ENCODE measurements at regions not wholly inside any gene's neighbourhood (a gene's known extent, or its start where the extent isn't known, plus 50 kb on each side); places are given as distances from the start of the nearest gene placed in this dataset.

- in situ Hi-C loops (cut with MboI; ENCODE audit: low pct_unique_long_range_greater_than_20kb, low sequenced_read_pairs, unreplicated experiment): no loop called here
- no peak for DNase-seq (ENCODE audit: low spot score)
- no peak for TF ChIP-seq CTCF (IDR thresholded peaks at IDR 0.05; ENCODE audit: extremely low read depth, insufficient read depth, missing control alignments)
Measured at GRCh38 chr5:104612005-104612404, 1049.4 kb upstream of the NUDT12 start.

- no peak for DNase-seq (ENCODE audit: low spot score)
- no peak for TF ChIP-seq CTCF (IDR thresholded peaks at IDR 0.05; ENCODE audit: extremely low read depth, insufficient read depth, missing control alignments)
- in situ Hi-C loops (cut with MboI; ENCODE audit: low pct_unique_long_range_greater_than_20kb, low sequenced_read_pairs, unreplicated experiment): no loop called here
Measured at GRCh38 chr5:104611135-104611767, 1048.7 kb upstream of the NUDT12 start.

- in situ Hi-C loops (cut with MboI; ENCODE audit: low pct_unique_long_range_greater_than_20kb, low sequenced_read_pairs, unreplicated experiment): no loop called here
Measured at GRCh38 chr5:104606258-104606829, 1043.8 kb upstream of the NUDT12 start.

GRCh38 chr5:104599726-104600125, 1037.1 kb upstream of the NUDT12 start:
- in situ Hi-C loops (cut with MboI; ENCODE audit: low pct_unique_long_range_greater_than_20kb, low sequenced_read_pairs, unreplicated experiment): no loop called here
- no peak for DNase-seq (ENCODE audit: low spot score)
- TF ChIP-seq CTCF (IDR thresholded peaks at IDR 0.05; ENCODE audit: extremely low read depth, insufficient read depth, missing control alignments): no peak

More at GRCh38 chr5:104606258-104606829, 1043.8 kb upstream of the NUDT12 start:
- no peak for DNase-seq (ENCODE audit: low spot score)
- TF ChIP-seq CTCF (IDR thresholded peaks at IDR 0.05; ENCODE audit: extremely low read depth, insufficient read depth, missing control alignments): no peak

GRCh38 chr5:104598285-104598684, 1035.7 kb upstream of the NUDT12 start:
- no peak for TF ChIP-seq CTCF (IDR thresholded peaks at IDR 0.05; ENCODE audit: extremely low read depth, insufficient read depth, missing control alignments)
- DNase-seq (ENCODE audit: low spot score): no peak
- in situ Hi-C loops (cut with MboI; ENCODE audit: low pct_unique_long_range_greater_than_20kb, low sequenced_read_pairs, unreplicated experiment): no loop called here

DNA sequence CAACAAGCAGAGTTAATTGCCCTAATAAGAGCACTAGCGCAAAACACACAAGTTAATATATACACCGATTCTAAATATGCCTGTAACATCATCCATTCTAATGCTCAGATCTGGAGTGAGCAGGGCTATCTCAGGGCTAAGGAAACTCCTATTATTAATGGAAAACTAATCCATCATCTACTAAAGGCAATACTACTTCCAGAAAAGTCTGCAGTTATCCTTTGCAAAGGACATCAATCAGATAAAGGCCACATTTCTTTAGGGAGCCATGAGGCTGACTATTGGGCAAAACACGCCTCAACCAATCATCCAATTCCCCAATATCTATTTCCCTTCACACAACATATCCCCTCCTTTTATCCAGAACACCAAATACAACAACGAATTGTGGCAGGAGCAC, 1032.3 kb upstream of the NUDT12 start:
- TF ChIP-seq CTCF (IDR thresholded peaks at IDR 0.05; ENCODE audit: extremely low read depth, insufficient read depth, missing control alignments): no peak
- in situ Hi-C loops (cut with MboI; ENCODE audit: low pct_unique_long_range_greater_than_20kb, low sequenced_read_pairs, unreplicated experiment): no loop called here
- DNase-seq (ENCODE audit: low spot score): no peak
